ENCODE measurements at regions not wholly inside any gene's neighbourhood (a gene's known extent, or its start where the extent isn't known, plus 50 kb on each side); places are given as distances from the start of the nearest gene placed in this dataset.

- no peak for TF ChIP-seq EZH2 (IDR thresholded peaks at IDR 0.05; ENCODE audit: borderline replicate concordance, low read length)
- TF ChIP-seq, protein P1, sequence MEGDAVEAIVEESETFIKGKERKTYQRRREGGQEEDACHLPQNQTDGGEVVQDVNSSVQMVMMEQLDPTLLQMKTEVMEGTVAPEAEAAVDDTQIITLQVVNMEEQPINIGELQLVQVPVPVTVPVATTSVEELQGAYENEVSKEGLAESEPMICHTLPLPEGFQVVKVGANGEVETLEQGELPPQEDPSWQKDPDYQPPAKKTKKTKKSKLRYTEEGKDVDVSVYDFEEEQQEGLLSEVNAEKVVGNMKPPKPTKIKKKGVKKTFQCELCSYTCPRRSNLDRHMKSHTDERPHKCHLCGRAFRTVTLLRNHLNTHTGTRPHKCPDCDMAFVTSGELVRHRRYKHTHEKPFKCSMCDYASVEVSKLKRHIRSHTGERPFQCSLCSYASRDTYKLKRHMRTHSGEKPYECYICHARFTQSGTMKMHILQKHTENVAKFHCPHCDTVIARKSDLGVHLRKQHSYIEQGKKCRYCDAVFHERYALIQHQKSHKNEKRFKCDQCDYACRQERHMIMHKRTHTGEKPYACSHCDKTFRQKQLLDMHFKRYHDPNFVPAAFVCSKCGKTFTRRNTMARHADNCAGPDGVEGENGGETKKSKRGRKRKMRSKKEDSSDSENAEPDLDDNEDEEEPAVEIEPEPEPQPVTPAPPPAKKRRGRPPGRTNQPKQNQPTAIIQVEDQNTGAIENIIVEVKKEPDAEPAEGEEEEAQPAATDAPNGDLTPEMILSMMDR (IDR thresholded peaks at IDR 0.05; ENCODE audit: low read length): no peak
- no peak overlapping the region for H3K27ac ChIP-seq (ENCODE audit: low read depth, low read length, poor library complexity, severe bottlenecking)
- H3K9me3 ChIP-seq (ENCODE audit: low read length): no peaks in the 10 kb centered on the region
- H3K36me3 ChIP-seq (ENCODE audit: insufficient read depth, low read length): no peaks in the 10 kb centered on the region
- no peaks in the 10 kb centered on the region for H3K79me2 ChIP-seq (ENCODE audit: insufficient read depth, low read length)
- no peaks in the 10 kb centered on the region for H3F3A ChIP-seq (ENCODE audit: insufficient read depth, low read length)
- H3K4me3 ChIP-seq (ENCODE audit: low read depth, low read length, poor library complexity, severe bottlenecking): no peak overlapping the region
- H3K4me2 ChIP-seq (ENCODE audit: low read length): no peak overlapping the region
- H2AFZ ChIP-seq (ENCODE audit: low read length): no peak overlapping the region
- no peaks in the 10 kb centered on the region for H3K4me1 ChIP-seq (ENCODE audit: insufficient read depth, low read length, severe bottlenecking)
- H3K9me2 ChIP-seq (ENCODE audit: low read depth, low read length): no peaks in the 10 kb centered on the region
- no peak overlapping the region for H3K9ac ChIP-seq (ENCODE audit: low read length)
- H3K27me3 ChIP-seq (ENCODE audit: insufficient read depth, low read length): no peaks in the 10 kb centered on the region
- no peaks in the 10 kb centered on the region for H4K20me1 ChIP-seq (ENCODE audit: insufficient read depth, low read length)
These were observed 180.5 kb upstream of the SLC10A2 start for GRCh38 chr13:103246581-103247200.

DNA sequence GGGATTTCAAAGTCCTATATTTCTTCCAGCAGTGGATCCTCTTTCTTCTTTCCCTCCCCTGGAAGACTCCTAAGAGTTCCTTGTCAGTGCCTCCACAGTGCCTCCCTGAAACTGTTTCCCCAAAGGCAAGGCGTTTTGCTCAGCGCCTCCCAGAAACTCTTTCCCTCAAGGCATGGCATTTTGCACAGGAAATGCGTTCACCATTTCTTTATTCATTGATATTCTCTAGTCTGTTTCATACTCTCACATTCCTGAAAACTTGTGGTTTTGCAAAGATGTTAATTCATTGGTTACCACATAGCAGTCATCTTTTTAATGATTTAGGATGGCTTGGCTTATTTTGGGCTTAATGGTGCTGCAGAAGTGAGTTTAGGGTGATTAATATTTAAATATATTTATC, 177.3 kb upstream of the SLC10A2 start:
- H3K4me2 ChIP-seq (ENCODE audit: low read length): no peak overlapping the region

DNA sequence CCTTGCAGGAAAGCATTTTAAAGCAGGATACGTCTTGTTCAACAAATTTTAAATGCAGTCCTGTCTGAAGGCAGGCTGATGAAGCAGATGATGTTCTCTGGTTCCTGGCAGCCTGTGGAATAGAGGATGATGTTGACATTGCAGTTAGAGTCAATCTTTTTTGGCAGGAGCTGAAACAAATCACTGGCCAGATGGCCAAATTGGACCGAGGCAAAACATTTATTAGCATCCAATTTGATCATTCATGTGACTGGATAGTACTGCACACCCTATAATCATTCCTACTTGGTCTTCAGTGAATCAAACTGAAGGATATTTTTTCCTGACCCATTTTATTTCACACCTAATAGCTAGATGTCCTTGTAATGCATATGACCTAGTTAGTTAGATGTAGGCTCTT, 172.2 kb upstream of the SLC10A2 start:
- H3K9ac ChIP-seq (ENCODE audit: low read length): no peak overlapping the region
- no peaks in the 10 kb centered on the region for H3K4me1 ChIP-seq (ENCODE audit: insufficient read depth, low read length, severe bottlenecking)
- H2AFZ ChIP-seq (ENCODE audit: low read length): no peak overlapping the region
- H3K27ac ChIP-seq (ENCODE audit: low read depth, low read length, poor library complexity, severe bottlenecking): no peak overlapping the region
- H3K4me2 ChIP-seq (ENCODE audit: low read length): no peak overlapping the region
- H3F3A ChIP-seq (ENCODE audit: insufficient read depth, low read length): no peaks in the 10 kb centered on the region
- no peaks in the 10 kb centered on the region for H4K20me1 ChIP-seq (ENCODE audit: insufficient read depth, low read length)
- H3K36me3 ChIP-seq (ENCODE audit: insufficient read depth, low read length): no peaks in the 10 kb centered on the region
- H3K79me2 ChIP-seq (ENCODE audit: insufficient read depth, low read length): no peaks in the 10 kb centered on the region
- H3K27me3 ChIP-seq (ENCODE audit: insufficient read depth, low read length): no peaks in the 10 kb centered on the region
- H3K9me2 ChIP-seq (ENCODE audit: low read depth, low read length): no peaks in the 10 kb centered on the region
- no peaks in the 10 kb centered on the region for H3K9me3 ChIP-seq (ENCODE audit: low read length)
- no peak overlapping the region for H3K4me3 ChIP-seq (ENCODE audit: low read depth, low read length, poor library complexity, severe bottlenecking)
- TF ChIP-seq EZH2 (IDR thresholded peaks at IDR 0.05; ENCODE audit: borderline replicate concordance, low read length): no peak

More for the DNA sequence above, 177.3 kb upstream of the SLC10A2 start:
- TF ChIP-seq, protein P1 (IDR thresholded peaks at IDR 0.05; ENCODE audit: low read length): no peak
- TF ChIP-seq EZH2 (IDR thresholded peaks at IDR 0.05; ENCODE audit: borderline replicate concordance, low read length): no peak
- H3K9me2 ChIP-seq (ENCODE audit: low read depth, low read length): no peaks in the 10 kb centered on the region
- no peak overlapping the region for H2AFZ ChIP-seq (ENCODE audit: low read length)
- H3K4me3 ChIP-seq (ENCODE audit: low read depth, low read length, poor library complexity, severe bottlenecking): no peak overlapping the region
- no peaks in the 10 kb centered on the region for H3K27me3 ChIP-seq (ENCODE audit: insufficient read depth, low read length)
- no peaks in the 10 kb centered on the region for H3K79me2 ChIP-seq (ENCODE audit: insufficient read depth, low read length)
- H3K4me1 ChIP-seq (ENCODE audit: insufficient read depth, low read length, severe bottlenecking): no peaks in the 10 kb centered on the region
- no peak overlapping the region for H3K9ac ChIP-seq (ENCODE audit: low read length)
- no peaks in the 10 kb centered on the region for H4K20me1 ChIP-seq (ENCODE audit: insufficient read depth, low read length)
- no peaks in the 10 kb centered on the region for H3K9me3 ChIP-seq (ENCODE audit: low read length)
- no peaks in the 10 kb centered on the region for H3F3A ChIP-seq (ENCODE audit: insufficient read depth, low read length)
- no peaks in the 10 kb centered on the region for H3K36me3 ChIP-seq (ENCODE audit: insufficient read depth, low read length)
- H3K27ac ChIP-seq (ENCODE audit: low read depth, low read length, poor library complexity, severe bottlenecking): no peak overlapping the region

GRCh38 chr13:103236213-103236612, 170.0 kb upstream of the SLC10A2 start:
- no peaks in the 10 kb centered on the region; the same call in 1 of the 2 replicates for H3K9me3 ChIP-seq (ENCODE audit: low read length)
- no peaks in the 10 kb centered on the region for H3F3A ChIP-seq (ENCODE audit: insufficient read depth, low read length)
- H3K4me1 ChIP-seq (ENCODE audit: insufficient read depth, low read length, severe bottlenecking): no peaks in the 10 kb centered on the region
- no peak overlapping the region for H3K9ac ChIP-seq (ENCODE audit: low read length)
- no peak overlapping the region for H2AFZ ChIP-seq (ENCODE audit: low read length)
- no peaks in the 10 kb centered on the region for H3K79me2 ChIP-seq (ENCODE audit: insufficient read depth, low read length)
- H3K4me3 ChIP-seq (ENCODE audit: low read depth, low read length, poor library complexity, severe bottlenecking): no peak overlapping the region
- no peaks in the 10 kb centered on the region for H4K20me1 ChIP-seq (ENCODE audit: insufficient read depth, low read length)
- no peaks in the 10 kb centered on the region for H3K27me3 ChIP-seq (ENCODE audit: insufficient read depth, low read length)
- TF ChIP-seq, protein P1 (IDR thresholded peaks at IDR 0.05; ENCODE audit: low read length): no peak
- TF ChIP-seq EZH2 (IDR thresholded peaks at IDR 0.05; ENCODE audit: borderline replicate concordance, low read length): no peak
- H3K27ac ChIP-seq (ENCODE audit: low read depth, low read length, poor library complexity, severe bottlenecking): no peak overlapping the region
- no peaks in the 10 kb centered on the region for H3K9me2 ChIP-seq (ENCODE audit: low read depth, low read length)
- no peak overlapping the region for H3K4me2 ChIP-seq (ENCODE audit: low read length)
- H3K36me3 ChIP-seq (ENCODE audit: insufficient read depth, low read length): no peaks in the 10 kb centered on the region
